Body of pancreas (tissue), 4 donors: ENCODE measurements at regions not wholly inside any gene's neighbourhood (a gene's known extent, or its start where the extent isn't known, plus 50 kb on each side); places are given as distances from the start of the nearest gene placed in this dataset.

Experiments
- CTCF ChIP-seq, 7 experiments: fragments of 450-650 bp in 4 of 7; fragments of 200-600 bp in 3 of 7; sonication (generic) in 3 of 7; IDR thresholded peaks; one replicate each; pipeline ENCODE4 v1.5.1; 2016 to 2019; ENCODE audit warnings: antibody characterized with exemption in 7 of 7
- POLR2A ChIP-seq, 3 donors: fragments of 450-650 bp; IDR thresholded peaks; one replicate each; pipeline ENCODE4 v1.6.1; 2016; ENCODE audit warnings: antibody characterized with exemption in 3 of 3, mild to moderate bottlenecking in 2 of 3

- no peak for TF ChIP-seq CTCF (IDR thresholded peaks at IDR 0.05)
- TF ChIP-seq POLR2A (IDR thresholded peaks at IDR 0.05) = no peak
Observed at GRCh38 chr2:176479961-176480360, 210.7 kb downstream of the MTX2 start.
